H9 (cell line): ENCODE measurements at regions not wholly inside any gene's neighbourhood (a gene's known extent, or its start where the extent isn't known, plus 50 kb on each side); places are given as distances from the start of the nearest gene placed in this dataset.

Experiments
- DNase-seq: peaks from one replicate; pipeline ENCODE4 v3.0.0-alpha.2; 2017
- H2AFZ ChIP-seq: one replicate; pipeline ENCODE4 v1.6.1; 2013; ENCODE audit warnings: mild to moderate bottlenecking, low read length, control low read depth, moderate library complexity
- H2AK5ac ChIP-seq: 2 replicates; pipeline ENCODE4 v1.6.1; 2013; ENCODE audit warnings: low read length, control low read depth, mixed read lengths; ENCODE audit not compliant: insufficient read length
- H2BK120ac ChIP-seq: one replicate; pipeline ENCODE4 v1.6.1; 2013; ENCODE audit warnings: low read depth, mild to moderate bottlenecking, low read length, control low read depth, inconsistent platforms; ENCODE audit not compliant: poor library complexity, severe bottlenecking
- H2BK12ac ChIP-seq: 2 replicates; pipeline ENCODE4 v1.6.1; 2013; ENCODE audit warnings: low read length, control low read depth, mixed read lengths, low read depth; ENCODE audit not compliant: insufficient read length
- H2BK15ac ChIP-seq: 2 replicates; pipeline ENCODE4 v1.6.1; 2013; ENCODE audit warnings: low read depth, low read length, control low read depth
- H2BK20ac ChIP-seq: one replicate; pipeline ENCODE4 v1.6.1; 2013; ENCODE audit warnings: low read depth, mild to moderate bottlenecking, low read length, control low read depth, inconsistent platforms; ENCODE audit not compliant: poor library complexity, severe bottlenecking
- H2BK5ac ChIP-seq: 2 replicates; pipeline ENCODE4 v1.6.1; 2013; ENCODE audit warnings: low read length, control low read depth, mixed read lengths; ENCODE audit not compliant: insufficient read length
- H3K14ac ChIP-seq: 2 replicates; pipeline ENCODE4 v1.6.1; 2013; ENCODE audit warnings: low read length, control low read depth; ENCODE audit not compliant: insufficient read depth
- H3K18ac ChIP-seq: 2 replicates; pipeline ENCODE4 v1.6.1; 2013; ENCODE audit warnings: low read depth, mild to moderate bottlenecking, mixed read lengths, low read length, control low read depth; ENCODE audit not compliant: insufficient read length
- H3K23ac ChIP-seq: 2 replicates; pipeline ENCODE4 v1.6.1; 2013; ENCODE audit warnings: low read length, control low read depth, mixed read lengths, low read depth; ENCODE audit not compliant: insufficient read length
- H3K23me2 ChIP-seq: 2 replicates; pipeline ENCODE4 v1.6.1; 2013; ENCODE audit warnings: low read depth, mild to moderate bottlenecking, mixed read lengths, low read length, control low read depth; ENCODE audit not compliant: insufficient read length, poor library complexity, severe bottlenecking
- H3K27ac ChIP-seq: 2 replicates; pipeline ENCODE4 v1.5.1; 2013; ENCODE audit warnings: low read length, control low read depth, mixed read lengths, low read depth; ENCODE audit not compliant: insufficient read length
- H3K27me3 ChIP-seq: 2 replicates; pipeline ENCODE4 v1.6.1; 2013; ENCODE audit warnings: low read length, control low read depth, inconsistent platforms; ENCODE audit not compliant: insufficient read depth
- H3K4ac ChIP-seq: 2 replicates; pipeline ENCODE4 v1.6.1; 2013; ENCODE audit warnings: low read depth, mild to moderate bottlenecking, control low read depth, inconsistent platforms, low read length, moderate library complexity
- H3K4me1 ChIP-seq: 2 replicates; pipeline ENCODE4 v1.6.1; 2013; ENCODE audit warnings: low read length, control low read depth, inconsistent platforms; ENCODE audit not compliant: insufficient read depth
- H3K4me2 ChIP-seq: 2 replicates; pipeline ENCODE4 v1.6.1; 2013; ENCODE audit warnings: low read length, control low read depth, mixed read lengths; ENCODE audit not compliant: insufficient read length, insufficient read depth
- H3K56ac ChIP-seq: 2 replicates; pipeline ENCODE4 v1.6.1; 2013; ENCODE audit warnings: low read depth, mild to moderate bottlenecking, mixed read lengths, low read length, control low read depth; ENCODE audit not compliant: insufficient read length
- H3K79me1 ChIP-seq: 2 replicates; pipeline ENCODE4 v1.6.1; 2013; ENCODE audit warnings: low read depth, mild to moderate bottlenecking, moderate library complexity, low read length, control low read depth, inconsistent platforms; ENCODE audit not compliant: insufficient read depth, poor library complexity, severe bottlenecking
- H3K79me2 ChIP-seq: 2 replicates; pipeline ENCODE4 v1.6.1; 2013; ENCODE audit warnings: low read length, control low read depth, inconsistent platforms; ENCODE audit not compliant: insufficient read depth
- H3K9ac ChIP-seq: 2 replicates; pipeline ENCODE4 v1.6.1; 2013; ENCODE audit warnings: low read length, control low read depth, mixed read lengths; ENCODE audit not compliant: insufficient read length; ENCODE audit errors: extremely low read depth
- H3K9me3 ChIP-seq: one replicate; pipeline ENCODE4 v1.6.1; 2013; ENCODE audit warnings: low read depth, low read length, inconsistent platforms; ENCODE audit not compliant: control insufficient read depth
- H3T11ph ChIP-seq: one replicate; pipeline ENCODE4 v1.6.1; 2013; ENCODE audit warnings: mild to moderate bottlenecking, low read length, control low read depth, inconsistent platforms
- H4K20me1 ChIP-seq: one replicate; pipeline ENCODE4 v1.6.1; 2013; ENCODE audit not compliant: control insufficient read depth, insufficient read length, insufficient read depth
- H4K5ac ChIP-seq: 2 replicates; pipeline ENCODE4 v1.6.1; 2013; ENCODE audit warnings: low read depth, mild to moderate bottlenecking, mixed read lengths, low read length, control low read depth; ENCODE audit not compliant: insufficient read length
- H4K8ac ChIP-seq: replicated peaks from 2 replicates; pipeline ENCODE4 v1.6.1; 2013; ENCODE audit warnings: low read length, control low read depth, mixed read lengths, low read depth; ENCODE audit not compliant: insufficient read length
- H4K91ac ChIP-seq: 2 replicates; pipeline ENCODE4 v1.6.1; 2013; ENCODE audit warnings: low read depth, mild to moderate bottlenecking, moderate library complexity, mixed read lengths, low read length, control low read depth; ENCODE audit not compliant: insufficient read length
- H3K27ac Mint-ChIP-seq, 3 experiments: 2 replicates in 2 of 3; 3 replicates in 1 of 3; pipeline ENCODE4 v1.8.0; 2020 to 2021; ENCODE audit warnings: mixed read lengths in 3 of 3, mild to moderate bottlenecking in 1 of 3, moderate library complexity in 1 of 3
- H3K27me3 Mint-ChIP-seq: 2 replicates; pipeline ENCODE4 v1.8.0; 2021; ENCODE audit warnings: low read depth, mild to moderate bottlenecking, moderate library complexity, mixed read lengths
- H3K36me3 Mint-ChIP-seq, 3 experiments: 2 replicates in 2 of 3; 3 replicates in 1 of 3; pipeline ENCODE4 v1.8.0; 2020 to 2021; ENCODE audit warnings: low read depth in 3 of 3, mixed read lengths in 3 of 3; ENCODE audit not compliant: insufficient read depth in 1 of 3
- H3K4me1 Mint-ChIP-seq, 2 experiments: 2 replicates each; pipeline ENCODE4 v1.8.0; 2020; ENCODE audit warnings: mixed read lengths in 2 of 2
- H3K4me3 Mint-ChIP-seq, 2 experiments: 2 replicates in 1 of 2; 3 replicates in 1 of 2; pipeline ENCODE4 v1.8.0; 2020 to 2021; ENCODE audit warnings: mild to moderate bottlenecking in 2 of 2, mixed read lengths in 2 of 2, moderate library complexity in 1 of 2
- H3K9me3 Mint-ChIP-seq, 2 experiments: 2 replicates in 1 of 2; 3 replicates in 1 of 2; pipeline ENCODE4 v1.8.0; 2020; ENCODE audit warnings: mild to moderate bottlenecking in 2 of 2, mixed read lengths in 2 of 2, moderate library complexity in 1 of 2
- WGBS: extraction: QIAGEN DNeasy Blood & Tissue Kit; methylation state at CpG from one replicate; pipeline ENCODE4 v1.1.7; 2013; ENCODE audit warnings: missing lambda C conversion rate, low lambda C conversion rate, mixed read lengths; ENCODE audit not compliant: insufficient read length; ENCODE audit errors: extremely low coverage; 5-methylcytosine and 5-hydroxymethylcytosine counted together
- TF ChIP-seq, protein P1 (sequence below): fragments of 200-600 bp; sonication (generic); conservative IDR thresholded peaks from 3 replicates; pipeline ENCODE4 v1.8.0; 2021; ENCODE audit warnings: antibody characterized with exemption, mild to moderate bottlenecking

DNA sequence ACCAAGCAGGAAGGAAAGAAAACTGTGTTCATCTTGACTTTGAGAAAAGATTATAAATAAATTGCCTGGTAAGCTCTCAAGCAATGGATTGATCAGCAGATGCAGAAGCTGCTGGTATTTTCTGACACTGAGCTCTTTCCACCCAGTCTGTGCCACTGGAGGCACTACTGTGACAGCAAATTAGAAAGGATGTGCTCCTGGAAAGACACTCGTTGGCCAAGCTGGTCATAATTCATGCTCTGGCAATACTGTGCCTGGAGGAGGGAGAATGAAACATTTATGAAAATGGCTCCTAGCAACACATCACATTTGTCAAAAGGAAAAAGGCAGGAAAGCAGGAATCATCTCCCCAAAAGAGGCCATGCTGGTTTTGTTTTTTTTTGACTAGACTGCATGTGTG is 84.2 kb downstream of the CAVIN4 start:
- no CpG with 5 or more reads among the region's 1 CpG for WGBS
- H3K36me3 Mint-ChIP-seq: peaks cover 7 to 15% (median 8%) of the 10 kb centered on the region in 3 experiments; a peak in 6 of 7 replicates
- H3K79me1 ChIP-seq: no peaks in the 10 kb centered on the region

More for the DNA sequence above, 84.2 kb downstream of the CAVIN4 start:
- H3K23me2 ChIP-seq: no peaks in the 10 kb centered on the region
- no peak overlapping the region for H2BK12ac ChIP-seq
- no peak overlapping the region for H2AK5ac ChIP-seq
- no peak overlapping the region for H3K4ac ChIP-seq
- H2AFZ ChIP-seq: no peak overlapping the region
- no peak overlapping the region for H4K8ac ChIP-seq
- H3K27me3 ChIP-seq: peaks cover 7% of the 10 kb centered on the region; the same call in 1 of the 2 replicates
- H3K4me2 ChIP-seq: no peak overlapping the region
- TF ChIP-seq, protein P1, sequence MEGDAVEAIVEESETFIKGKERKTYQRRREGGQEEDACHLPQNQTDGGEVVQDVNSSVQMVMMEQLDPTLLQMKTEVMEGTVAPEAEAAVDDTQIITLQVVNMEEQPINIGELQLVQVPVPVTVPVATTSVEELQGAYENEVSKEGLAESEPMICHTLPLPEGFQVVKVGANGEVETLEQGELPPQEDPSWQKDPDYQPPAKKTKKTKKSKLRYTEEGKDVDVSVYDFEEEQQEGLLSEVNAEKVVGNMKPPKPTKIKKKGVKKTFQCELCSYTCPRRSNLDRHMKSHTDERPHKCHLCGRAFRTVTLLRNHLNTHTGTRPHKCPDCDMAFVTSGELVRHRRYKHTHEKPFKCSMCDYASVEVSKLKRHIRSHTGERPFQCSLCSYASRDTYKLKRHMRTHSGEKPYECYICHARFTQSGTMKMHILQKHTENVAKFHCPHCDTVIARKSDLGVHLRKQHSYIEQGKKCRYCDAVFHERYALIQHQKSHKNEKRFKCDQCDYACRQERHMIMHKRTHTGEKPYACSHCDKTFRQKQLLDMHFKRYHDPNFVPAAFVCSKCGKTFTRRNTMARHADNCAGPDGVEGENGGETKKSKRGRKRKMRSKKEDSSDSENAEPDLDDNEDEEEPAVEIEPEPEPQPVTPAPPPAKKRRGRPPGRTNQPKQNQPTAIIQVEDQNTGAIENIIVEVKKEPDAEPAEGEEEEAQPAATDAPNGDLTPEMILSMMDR: no peak
- H2BK15ac ChIP-seq: no peak overlapping the region
- no peak overlapping the region for H3K18ac ChIP-seq
- no peak overlapping the region for H2BK20ac ChIP-seq
- H3K4me1 ChIP-seq: no peaks in the 10 kb centered on the region
- DNase-seq: no peak
- H4K5ac ChIP-seq: no peak overlapping the region
- H3K23ac ChIP-seq: no peak overlapping the region
- no peak overlapping the region for H3K27ac ChIP-seq
- H3K27me3 Mint-ChIP-seq: peaks cover 64% of the 10 kb centered on the region
- no peak overlapping the region for H3K14ac ChIP-seq
- H3K4me1 Mint-ChIP-seq: no peaks in the 10 kb centered on the region
- no peaks in the 10 kb centered on the region for H4K20me1 ChIP-seq
- H3K9me3 ChIP-seq: no peaks in the 10 kb centered on the region
- no peak overlapping the region for H3K56ac ChIP-seq
- no peak overlapping the region for H2BK120ac ChIP-seq
- no peak overlapping the region for H3T11ph ChIP-seq
- peaks cover 18 to 22% of the 10 kb centered on the region in 2 experiments for H3K9me3 Mint-ChIP-seq
- H3K4me3 Mint-ChIP-seq: no peak overlapping the region
- H4K91ac ChIP-seq: no peak overlapping the region
- no peak overlapping the region for H2BK5ac ChIP-seq
- no peak overlapping the region for H3K27ac Mint-ChIP-seq
- no peak overlapping the region for H3K9ac ChIP-seq
- H3K79me2 ChIP-seq: no peaks in the 10 kb centered on the region
